IPS DF 19.7 (cell line): ENCODE measurements at regions not wholly inside any gene's neighbourhood (a gene's known extent, or its start where the extent isn't known, plus 50 kb on each side); places are given as distances from the start of the nearest gene placed in this dataset.
A peak's percentile ranks its signal among the peaks of the same experiment; 100 is the strongest.
"Not testable (repeated sequence)": the region's sequence is repeated elsewhere in the genome, so short reads cannot be mapped to it uniquely, and the experiment has no call there.

Source experiments
- DNase-seq: peaks from one replicate; pipeline ENCODE4 v3.0.0-alpha.2; 2013; ENCODE audit warnings: low read depth, low spot score

GRCh38 chrX:1902901-1903235 is 288.0 kb downstream of the ASMT start:
- no peak for DNase-seq

GRCh38 chrX:1903236-1903935 is 288.5 kb downstream of the ASMT start:
- DNase-seq = no peak

DNA sequence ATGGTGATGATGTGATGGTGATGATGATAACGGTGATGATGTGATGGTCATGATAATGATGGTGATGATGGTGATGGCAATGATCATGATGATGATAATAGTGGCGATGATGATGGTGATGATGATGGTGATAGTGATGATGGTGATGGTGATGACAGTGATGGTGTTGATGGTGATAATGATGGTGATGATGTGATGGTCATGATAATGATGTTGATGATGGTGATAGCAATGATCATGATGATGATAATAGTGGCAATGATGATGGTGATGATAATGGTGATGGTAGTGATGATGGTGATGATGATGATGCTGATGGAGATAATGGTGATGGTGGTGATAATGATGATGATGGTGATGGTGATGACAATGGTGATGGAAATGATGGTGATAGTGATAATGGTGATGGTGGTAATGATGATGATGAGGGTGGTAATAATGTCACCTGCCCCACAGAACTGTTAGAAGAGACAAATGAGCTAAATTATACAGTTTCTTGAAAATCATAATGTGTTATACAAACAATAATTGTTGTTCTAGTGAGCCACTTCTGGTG is 289.9 kb downstream of the ASMT start:
- no peak for DNase-seq

- no peak for DNase-seq
Measured at GRCh38 chrX:1906028-1906427, 291.2 kb downstream of the ASMT start.

- DNase-seq = not testable (repeated sequence)
Measured at GRCh38 chrX:1908996-1909395, 294.1 kb downstream of the ASMT start.

- DNase-seq = no peak
Measured at GRCh38 chrX:1909419-1910206, 294.8 kb downstream of the ASMT start.

GRCh38 chrX:1910207-1910470 is 295.3 kb downstream of the ASMT start:
- no peak for DNase-seq

DNA sequence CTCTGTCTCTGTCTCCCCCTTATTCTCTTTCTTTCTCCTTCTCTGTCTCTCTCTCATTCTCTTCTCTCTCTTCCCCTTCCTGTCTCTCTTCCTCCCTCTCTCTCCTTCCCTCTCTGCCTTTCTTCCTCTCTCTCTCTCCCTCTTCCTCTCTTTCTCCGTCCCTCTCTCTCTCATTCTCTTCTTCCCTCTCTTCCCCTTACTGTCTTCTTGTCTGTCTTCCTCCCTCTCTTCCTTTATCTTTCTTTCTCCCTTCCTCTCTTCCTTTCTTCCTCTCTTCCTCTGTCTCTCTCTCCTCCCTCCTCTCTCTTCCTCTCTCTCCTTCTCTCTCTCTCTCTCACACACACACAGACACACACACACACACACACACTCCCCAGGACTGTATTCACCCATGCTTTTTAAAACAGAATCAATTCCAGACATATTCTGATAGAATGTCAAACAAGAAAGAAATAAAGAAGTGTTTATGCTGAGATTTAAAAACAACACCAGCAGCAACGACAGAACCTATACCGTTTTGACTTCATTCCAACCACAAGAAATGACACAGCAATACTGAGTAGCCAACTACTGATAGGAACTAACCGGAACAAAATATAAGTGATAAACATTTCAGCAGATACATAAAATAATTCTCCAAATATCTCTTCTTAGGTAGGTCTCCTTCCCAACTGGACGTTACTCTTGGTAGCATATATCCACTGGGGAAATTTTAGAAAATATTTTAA is 296.7 kb downstream of the ASMT start:
- DNase-seq = no peak

DNA sequence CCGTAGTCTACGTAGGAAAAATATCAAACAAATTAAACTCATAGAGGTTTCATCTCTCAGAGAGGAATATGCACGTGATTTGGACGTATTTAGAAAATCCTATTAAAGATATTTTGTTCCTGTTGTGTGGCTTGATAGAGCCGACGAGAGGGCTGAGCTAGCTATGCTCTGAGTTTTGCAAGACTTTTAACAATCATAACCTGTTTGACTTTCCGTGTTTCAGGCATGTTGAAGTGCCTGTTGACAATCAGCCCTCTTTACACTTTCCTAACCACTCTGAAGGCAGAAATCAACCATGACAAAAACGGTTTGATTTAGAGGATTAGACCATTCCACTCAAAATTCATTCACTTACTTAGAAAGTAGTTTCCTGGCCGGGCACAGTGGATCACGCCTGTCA is 297.3 kb downstream of the ASMT start:
- DNase-seq = no peak

- no peak for DNase-seq
Measured at GRCh38 chrX:1914606-1915365, 299.9 kb downstream of the ASMT start.

DNA sequence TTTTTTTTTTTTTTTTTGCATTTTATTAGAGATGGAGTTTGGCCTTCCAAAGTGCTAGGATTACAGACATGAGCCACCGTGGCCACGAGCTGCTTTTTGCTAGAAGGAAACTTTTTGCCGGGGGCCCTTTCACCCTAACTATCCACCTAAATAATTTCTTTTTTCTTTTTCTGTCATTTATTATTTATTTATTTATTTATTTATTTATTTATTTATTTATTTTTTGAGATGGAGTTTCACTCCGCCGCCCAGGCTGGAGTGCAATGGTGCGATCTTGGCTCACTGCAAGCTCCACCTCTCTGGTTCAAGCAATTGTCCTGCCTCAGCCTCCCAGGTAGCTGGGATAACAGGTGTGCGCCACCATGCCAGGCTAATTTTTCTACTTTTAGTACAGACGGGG is 303.9 kb downstream of the ASMT start:
- no peak for DNase-seq

DNA sequence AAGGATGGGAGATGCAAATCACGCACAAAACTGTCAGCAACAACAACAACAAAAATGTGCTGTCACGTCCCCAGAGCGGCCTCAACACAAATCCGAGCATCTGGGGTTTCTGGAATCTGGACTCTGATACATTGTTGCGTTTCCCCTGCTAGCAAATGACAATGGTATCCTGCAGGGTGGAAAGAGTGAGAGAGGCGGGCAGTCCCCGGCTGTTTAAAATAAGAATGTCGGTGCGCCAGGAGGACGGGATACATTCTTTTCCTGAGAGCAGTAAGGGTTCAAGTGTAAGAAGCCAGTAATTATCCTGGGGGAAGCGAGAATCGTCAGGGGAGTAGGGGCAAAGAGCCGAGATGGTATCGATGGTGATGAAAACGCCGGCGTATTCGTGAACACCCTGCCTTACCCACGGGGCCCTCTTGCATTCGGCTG is 310.2 kb downstream of the ASMT start:
- peak; percentile 96 for DNase-seq

GRCh38 chrX:1928805-1929204 is 313.9 kb downstream of the ASMT start:
- peak; percentile 40 for DNase-seq

DNA sequence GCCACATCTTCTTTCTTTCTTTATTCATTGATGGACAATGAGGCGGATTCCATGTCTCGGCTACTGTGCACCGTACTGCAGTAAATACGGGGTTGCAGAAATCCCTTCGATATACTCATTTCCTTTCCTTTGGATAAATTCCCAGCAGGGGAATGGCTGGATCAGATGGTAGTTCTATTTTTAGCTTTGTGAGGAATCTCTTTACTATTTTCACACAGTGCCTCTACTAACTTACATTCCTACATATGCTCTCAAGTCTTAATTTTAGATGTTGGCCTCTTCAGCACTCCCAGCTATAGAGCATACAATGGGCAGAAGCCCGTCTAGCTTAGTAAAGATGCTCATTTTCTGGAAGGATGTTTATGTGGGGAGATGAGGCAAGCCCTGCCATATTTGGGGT is 317.4 kb downstream of the ASMT start:
- no peak for DNase-seq

- no peak for DNase-seq
Measured at GRCh38 chrX:1933964-1934363, 319.1 kb downstream of the ASMT start.

GRCh38 chrX:1935805-1936204 is 320.9 kb downstream of the ASMT start:
- DNase-seq = no peak

DNA sequence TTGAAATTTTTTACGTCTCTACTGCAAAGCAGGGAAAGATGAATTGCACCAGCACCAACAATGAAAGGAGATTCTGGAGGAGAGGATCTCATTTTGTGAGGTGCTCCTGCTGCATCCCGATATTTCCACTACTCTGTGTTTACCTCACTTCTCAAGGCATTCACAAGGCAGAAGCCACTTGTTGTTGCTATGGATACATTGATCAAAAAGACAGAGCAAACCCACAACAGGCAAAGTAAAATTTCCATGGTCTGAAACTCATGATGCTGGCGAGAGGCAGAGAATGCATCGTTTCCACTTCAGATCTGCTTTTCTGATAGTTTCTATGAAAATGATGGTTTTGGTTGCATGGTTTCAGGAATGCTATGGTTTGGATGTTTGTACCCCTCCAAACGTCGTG is 323.3 kb downstream of the ASMT start:
- no peak for DNase-seq

DNA sequence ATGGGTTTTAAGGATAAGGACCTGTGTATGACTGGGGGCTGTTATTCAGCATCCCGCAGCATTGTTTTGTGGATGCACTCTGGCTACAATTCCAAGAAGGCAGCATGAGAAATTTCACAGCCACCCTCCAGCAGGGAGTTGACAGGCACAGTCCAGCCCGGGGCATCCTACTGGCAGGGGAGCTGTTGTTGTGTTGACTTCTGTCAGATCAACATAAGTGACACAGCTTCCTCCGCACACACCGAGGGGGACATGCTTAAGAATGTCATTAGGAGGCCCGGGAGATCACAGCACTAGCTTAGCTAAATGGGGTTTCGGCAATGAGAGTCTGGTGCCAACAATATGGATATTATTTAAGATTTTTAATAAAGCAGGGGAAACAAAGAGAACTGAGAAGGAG is 326.5 kb downstream of the ASMT start:
- no peak for DNase-seq

DNA sequence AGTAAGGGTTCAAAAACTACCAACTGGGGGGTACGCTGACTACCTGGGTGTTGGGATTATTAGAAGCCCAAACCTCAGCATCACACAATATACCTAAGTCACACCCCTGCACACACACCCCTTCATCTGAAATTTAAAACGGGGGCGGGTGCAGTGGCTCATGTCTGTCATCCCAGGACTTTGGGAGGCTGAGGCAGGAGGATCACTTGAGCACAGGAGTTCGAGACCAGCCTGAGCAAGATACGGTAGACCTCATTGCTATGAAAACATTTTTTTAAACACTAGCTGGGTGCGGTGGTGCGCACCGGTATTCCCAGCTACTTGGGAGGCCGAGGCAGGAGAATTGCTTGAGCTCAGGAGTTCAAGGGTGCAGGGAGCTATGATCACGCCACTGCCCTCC is 331.0 kb downstream of the ASMT start:
- DNase-seq = no peak

GRCh38 chrX:1946974-1947373 is 332.1 kb downstream of the ASMT start:
- no peak for DNase-seq
